PFSK-1 (cell line): ENCODE measurements at regions not wholly inside any gene's neighbourhood (a gene's known extent, or its start where the extent isn't known, plus 50 kb on each side); places are given as distances from the start of the nearest gene placed in this dataset.

Experiments
- POLR2AphosphoS5 ChIP-seq: IDR thresholded peaks from 2 replicates; pipeline ENCODE4 v1.6.1; 2012; ENCODE audit warnings: low read depth, mild to moderate bottlenecking, control low read depth, low read length, moderate library complexity
- REST ChIP-seq, 2 experiments: IDR thresholded peaks; 2 replicates each; pipeline versions ENCODE4 v1.6.1 to v1.8.0; 2011 to 2012; ENCODE audit warnings: low read depth in 2 of 2, low read length in 2 of 2, control low read depth in 1 of 2, inconsistent platforms in 1 of 2, mild to moderate bottlenecking in 1 of 2, moderate library complexity in 1 of 2; ENCODE audit not compliant: insufficient read depth in 1 of 2
- SIN3A ChIP-seq: IDR thresholded peaks from 2 replicates; pipeline ENCODE4 v1.6.1; 2012; ENCODE audit warnings: mild to moderate bottlenecking, low read length, moderate library complexity, borderline replicate concordance; ENCODE audit not compliant: insufficient read depth
- TAF1 ChIP-seq: IDR thresholded peaks from 2 replicates; pipeline ENCODE4 v1.6.1; 2012; ENCODE audit warnings: low read length, control low read depth, borderline replicate concordance; ENCODE audit not compliant: insufficient read depth

- TF ChIP-seq TAF1 (no peak), POLR2AphosphoS5 (no peak), SIN3A (no peak), REST (IDR thresholded peaks at IDR 0.05; ENCODE audit: insufficient read depth in 1 of 2, low read depth in 2 of 2, low read length in 2 of 2) (no peak)
Measured at GRCh38 chr20:58586565-58587093, 64.5 kb upstream of the STX16 start.
